AG09309 (cell line): ENCODE measurements at regions not wholly inside any gene's neighbourhood (a gene's known extent, or its start where the extent isn't known, plus 50 kb on each side); places are given as distances from the start of the nearest gene placed in this dataset.

Experiments
- DNase-seq: peaks from one replicate; pipeline ENCODE4 v3.0.0-alpha.2; 2010; ENCODE audit warnings: low read depth
- H3K4me3 ChIP-seq: 2 replicates; pipeline ENCODE4 v1.5.1; 2011; ENCODE audit warnings: mild to moderate bottlenecking, low read depth, low read length, moderate library complexity; ENCODE audit not compliant: control insufficient read depth
- TF ChIP-seq, protein P1 (sequence below): IDR thresholded peaks from 2 replicates; pipeline ENCODE4 v1.5.1; 2011; ENCODE audit warnings: mild to moderate bottlenecking, low read depth, low read length, inconsistent platforms; ENCODE audit not compliant: insufficient read depth, control insufficient read depth; ENCODE audit errors: missing control alignments

- TF ChIP-seq, protein P1, sequence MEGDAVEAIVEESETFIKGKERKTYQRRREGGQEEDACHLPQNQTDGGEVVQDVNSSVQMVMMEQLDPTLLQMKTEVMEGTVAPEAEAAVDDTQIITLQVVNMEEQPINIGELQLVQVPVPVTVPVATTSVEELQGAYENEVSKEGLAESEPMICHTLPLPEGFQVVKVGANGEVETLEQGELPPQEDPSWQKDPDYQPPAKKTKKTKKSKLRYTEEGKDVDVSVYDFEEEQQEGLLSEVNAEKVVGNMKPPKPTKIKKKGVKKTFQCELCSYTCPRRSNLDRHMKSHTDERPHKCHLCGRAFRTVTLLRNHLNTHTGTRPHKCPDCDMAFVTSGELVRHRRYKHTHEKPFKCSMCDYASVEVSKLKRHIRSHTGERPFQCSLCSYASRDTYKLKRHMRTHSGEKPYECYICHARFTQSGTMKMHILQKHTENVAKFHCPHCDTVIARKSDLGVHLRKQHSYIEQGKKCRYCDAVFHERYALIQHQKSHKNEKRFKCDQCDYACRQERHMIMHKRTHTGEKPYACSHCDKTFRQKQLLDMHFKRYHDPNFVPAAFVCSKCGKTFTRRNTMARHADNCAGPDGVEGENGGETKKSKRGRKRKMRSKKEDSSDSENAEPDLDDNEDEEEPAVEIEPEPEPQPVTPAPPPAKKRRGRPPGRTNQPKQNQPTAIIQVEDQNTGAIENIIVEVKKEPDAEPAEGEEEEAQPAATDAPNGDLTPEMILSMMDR: no peak
- DNase-seq: no peak
- H3K4me3 ChIP-seq: no peak overlapping the region
Observed at GRCh38 chr9:38284588-38285051, 107.9 kb upstream of the ALDH1B1 start.

DNA sequence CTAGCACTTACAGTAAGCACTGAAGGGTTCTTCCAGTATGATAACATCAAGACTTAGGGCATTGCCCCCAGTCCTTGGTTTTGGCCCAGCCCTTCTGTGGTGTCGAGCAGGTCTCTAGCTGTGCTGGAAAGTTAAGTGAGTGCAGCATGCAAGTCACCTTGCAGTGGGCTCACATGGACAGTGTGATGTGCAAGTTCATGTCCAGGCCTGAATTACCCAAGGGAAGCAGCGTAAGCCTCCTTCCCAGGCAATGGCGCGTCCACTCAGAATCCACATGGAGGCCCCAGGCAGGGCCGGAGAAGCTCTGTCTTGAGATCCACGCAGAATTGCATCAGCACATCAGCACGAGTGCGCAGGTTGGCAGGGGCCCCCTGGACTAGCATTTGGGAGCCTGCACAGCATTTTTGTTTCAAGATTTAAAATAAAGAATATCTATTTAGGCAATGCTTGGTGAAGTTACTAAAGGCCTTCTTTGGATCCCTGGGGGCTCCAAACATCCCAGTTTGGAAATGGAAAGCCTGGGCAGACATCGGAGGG lies 108.4 kb upstream of the ALDH1B1 start:
- no peak overlapping the region for H3K4me3 ChIP-seq
- no peak for DNase-seq
- TF ChIP-seq, protein P1: no peak

GRCh38 chr9:38282756-38283155 lies 109.7 kb upstream of the ALDH1B1 start:
- TF ChIP-seq, protein P1: no peak
- DNase-seq: no peak
- H3K4me3 ChIP-seq: no peak overlapping the region

GRCh38 chr9:38281917-38282316 lies 110.6 kb upstream of the ALDH1B1 start:
- no peak overlapping the region for H3K4me3 ChIP-seq
- TF ChIP-seq, protein P1: no peak
- DNase-seq: no peak

DNA sequence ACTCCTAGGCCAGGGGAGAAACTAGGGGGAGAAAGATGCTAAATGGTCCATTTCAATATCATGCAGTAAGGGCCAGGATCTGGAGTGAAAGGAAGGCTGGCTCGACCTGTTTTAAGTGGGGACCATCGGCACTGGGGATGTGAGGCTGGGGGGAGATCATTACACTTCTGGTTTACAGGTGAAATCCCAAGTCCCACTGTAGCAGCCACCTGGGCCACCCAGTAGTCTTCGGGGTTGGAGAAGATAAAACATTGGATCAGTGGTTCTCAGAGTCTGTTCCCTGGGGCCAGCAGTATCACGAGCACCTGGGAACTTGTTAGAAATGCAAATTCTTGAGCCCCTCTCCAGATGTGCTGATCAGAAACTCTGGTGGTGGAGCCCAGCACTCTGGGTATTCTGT lies 111.3 kb upstream of the ALDH1B1 start:
- TF ChIP-seq, protein P1: no peak
- DNase-seq: no peak
- H3K4me3 ChIP-seq: no peak overlapping the region

DNA sequence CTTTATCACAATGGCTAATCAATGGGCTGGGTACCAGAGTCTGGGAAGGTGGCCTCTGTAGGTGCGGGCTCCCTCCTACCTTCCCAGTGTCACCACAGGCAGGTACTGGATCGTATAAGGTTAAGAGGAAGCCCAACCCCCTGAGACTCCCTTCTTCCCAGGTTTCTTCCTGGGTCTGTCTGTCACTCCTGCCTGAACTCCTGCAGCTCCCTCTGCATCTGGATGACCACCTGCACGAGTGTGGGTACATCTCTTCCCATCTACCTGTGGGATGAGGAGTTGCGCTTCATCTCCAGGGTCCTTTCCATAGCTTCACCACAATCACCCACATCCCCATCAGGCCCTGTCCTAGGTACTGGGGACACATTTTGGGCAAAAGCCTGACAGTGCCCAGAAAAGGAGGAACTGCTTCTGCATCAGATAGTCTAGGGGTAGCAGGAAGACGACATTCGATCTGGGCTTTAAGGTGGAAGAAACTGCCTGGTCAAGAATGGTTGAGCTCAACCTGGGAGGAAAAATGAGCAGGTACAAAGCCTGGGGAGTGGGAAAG lies 112.2 kb upstream of the ALDH1B1 start:
- H3K4me3 ChIP-seq: no peak overlapping the region
- no peak for DNase-seq
- TF ChIP-seq, protein P1: no peak
